ENCODE measurements at regions not wholly inside any gene's neighbourhood (a gene's known extent, or its start where the extent isn't known, plus 50 kb on each side); places are given as distances from the start of the nearest gene placed in this dataset.
"Not testable (repeated sequence)": the region's sequence is repeated elsewhere in the genome, so short reads cannot be mapped to it uniquely, and the experiment has no call there.

DNA sequence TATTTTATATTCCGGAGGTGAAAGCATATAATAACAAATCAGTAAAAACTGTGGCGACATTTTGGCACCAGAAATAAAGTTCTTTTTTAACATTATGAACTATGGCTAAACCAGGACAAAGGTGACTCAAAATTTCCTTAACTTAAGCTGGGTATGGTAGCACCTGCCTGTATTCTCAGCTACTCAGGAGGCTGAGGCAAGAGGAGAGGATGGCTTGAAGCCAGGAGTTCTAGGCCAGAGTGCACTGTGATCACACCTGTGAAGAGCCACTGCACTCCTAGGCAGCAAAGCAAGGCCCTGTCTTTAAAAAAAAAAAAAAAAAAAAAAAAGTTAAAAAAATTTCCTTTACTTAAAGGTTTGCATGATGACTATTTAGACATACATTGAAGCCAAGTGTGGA is 63.0 kb upstream of the KIF2A start:
- TF ChIP-seq, protein P1, sequence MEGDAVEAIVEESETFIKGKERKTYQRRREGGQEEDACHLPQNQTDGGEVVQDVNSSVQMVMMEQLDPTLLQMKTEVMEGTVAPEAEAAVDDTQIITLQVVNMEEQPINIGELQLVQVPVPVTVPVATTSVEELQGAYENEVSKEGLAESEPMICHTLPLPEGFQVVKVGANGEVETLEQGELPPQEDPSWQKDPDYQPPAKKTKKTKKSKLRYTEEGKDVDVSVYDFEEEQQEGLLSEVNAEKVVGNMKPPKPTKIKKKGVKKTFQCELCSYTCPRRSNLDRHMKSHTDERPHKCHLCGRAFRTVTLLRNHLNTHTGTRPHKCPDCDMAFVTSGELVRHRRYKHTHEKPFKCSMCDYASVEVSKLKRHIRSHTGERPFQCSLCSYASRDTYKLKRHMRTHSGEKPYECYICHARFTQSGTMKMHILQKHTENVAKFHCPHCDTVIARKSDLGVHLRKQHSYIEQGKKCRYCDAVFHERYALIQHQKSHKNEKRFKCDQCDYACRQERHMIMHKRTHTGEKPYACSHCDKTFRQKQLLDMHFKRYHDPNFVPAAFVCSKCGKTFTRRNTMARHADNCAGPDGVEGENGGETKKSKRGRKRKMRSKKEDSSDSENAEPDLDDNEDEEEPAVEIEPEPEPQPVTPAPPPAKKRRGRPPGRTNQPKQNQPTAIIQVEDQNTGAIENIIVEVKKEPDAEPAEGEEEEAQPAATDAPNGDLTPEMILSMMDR (IDR thresholded peaks at IDR 0.05), result not testable (repeated sequence)
- TF ChIP-seq POLR2A (IDR thresholded peaks at IDR 0.05), result not testable (repeated sequence)
